ENCODE measurements at regions not wholly inside any gene's neighbourhood (a gene's known extent, or its start where the extent isn't known, plus 50 kb on each side); places are given as distances from the start of the nearest gene placed in this dataset.

- CTCF ChIA-PET = interaction anchor here (0.7 to 1.6 kb wide), 3 partner anchors 25 to 1175 kb away, joined by 3 read pairs; no protein-coding TSS in a partner anchor
- POLR2A ChIA-PET = no interaction called here
- H3K27ac ChIP-seq (ENCODE audit: insufficient read depth in 1 of 2, low read depth in 1 of 2, low read length in 2 of 2, poor library complexity in 1 of 2, severe bottlenecking in 2 of 2) = no peak overlapping the region
- no peaks in the 10 kb centered on the region for H3K36me3 ChIP-seq (ENCODE audit: control insufficient read depth in 4 of 4, insufficient read depth in 4 of 4, low read length in 3 of 4)
- 88% methylated on average over 3 of the region's 4 CpGs for WGBS (ENCODE audit: insufficient coverage)
- no peak for DNase-seq
- no peaks in the 10 kb centered on the region for H3K9me3 ChIP-seq (ENCODE audit: control extremely low read depth in 1 of 5, control insufficient read depth in 4 of 5, insufficient read depth in 2 of 5, low read depth in 1 of 5, low read length in 4 of 5)
- no peaks in the 10 kb centered on the region for H3K27me3 ChIP-seq (replicated peaks in 2 of 5; ENCODE audit: control insufficient read depth in 4 of 5, insufficient read depth in 5 of 5, low read length in 4 of 5)
- H3K4me1 ChIP-seq (ENCODE audit: control extremely low read depth in 1 of 4, control insufficient read depth in 4 of 4, insufficient read depth in 4 of 4, low read length in 3 of 4) = no peaks in the 10 kb centered on the region
- no peak overlapping the region for H3K4me3 ChIP-seq (ENCODE audit: control insufficient read depth in 1 of 7, extremely low read depth in 1 of 7, insufficient read depth in 4 of 7, low read depth in 2 of 7, low read length in 6 of 7)
Observed at GRCh38 chr15:81068516-81068915, 65.6 kb upstream of the CFAP161 start.

GRCh38 chr15:81069356-81069755 is 64.7 kb upstream of the CFAP161 start:
- H3K27me3 ChIP-seq (replicated peaks in 2 of 5; ENCODE audit: control insufficient read depth in 4 of 5, insufficient read depth in 5 of 5, low read length in 4 of 5) = no peaks in the 10 kb centered on the region
- no peaks in the 10 kb centered on the region for H3K36me3 ChIP-seq (ENCODE audit: control insufficient read depth in 4 of 4, insufficient read depth in 4 of 4, low read length in 3 of 4)
- POLR2A ChIA-PET = no interaction called here
- CTCF ChIA-PET = interaction anchor here (1.0 to 1.6 kb wide), 3 partner anchors 23 to 71 kb away, joined by 3 read pairs; no protein-coding TSS in a partner anchor
- no peak overlapping the region for H3K27ac ChIP-seq (ENCODE audit: insufficient read depth in 1 of 2, low read depth in 1 of 2, low read length in 2 of 2, poor library complexity in 1 of 2, severe bottlenecking in 2 of 2)
- 88% methylated on average over 5 of the region's 5 CpGs for WGBS (ENCODE audit: insufficient coverage)
- H3K4me3 ChIP-seq (ENCODE audit: control insufficient read depth in 1 of 7, extremely low read depth in 1 of 7, insufficient read depth in 4 of 7, low read depth in 2 of 7, low read length in 6 of 7) = no peak overlapping the region
- peak in 1 of 3 donors; percentile 23 for DNase-seq
- no peaks in the 10 kb centered on the region for H3K4me1 ChIP-seq (ENCODE audit: control extremely low read depth in 1 of 4, control insufficient read depth in 4 of 4, insufficient read depth in 4 of 4, low read length in 3 of 4)
- no peaks in the 10 kb centered on the region for H3K9me3 ChIP-seq (ENCODE audit: control extremely low read depth in 1 of 5, control insufficient read depth in 4 of 5, insufficient read depth in 2 of 5, low read depth in 1 of 5, low read length in 4 of 5)

- Histone ChIP-seq H3K27ac (ENCODE audit: insufficient read depth in 1 of 2, low read depth in 1 of 2, low read length in 2 of 2, poor library complexity in 1 of 2, severe bottlenecking in 2 of 2) (no peak overlapping the region), H3K9me3 (ENCODE audit: control extremely low read depth in 1 of 5, control insufficient read depth in 4 of 5, insufficient read depth in 2 of 5, low read depth in 1 of 5, low read length in 4 of 5) (no peaks in the 10 kb centered on the region), H3K27me3 (replicated peaks in 2 of 5; ENCODE audit: control insufficient read depth in 4 of 5, insufficient read depth in 5 of 5, low read length in 4 of 5) (no peaks in the 10 kb centered on the region), H3K4me3 (ENCODE audit: control insufficient read depth in 1 of 7, extremely low read depth in 1 of 7, insufficient read depth in 4 of 7, low read depth in 2 of 7, low read length in 6 of 7) (no peak overlapping the region), H3K36me3 (ENCODE audit: control insufficient read depth in 4 of 4, insufficient read depth in 4 of 4, low read length in 3 of 4) (no peaks in the 10 kb centered on the region), H3K4me1 (ENCODE audit: control extremely low read depth in 1 of 4, control insufficient read depth in 4 of 4, insufficient read depth in 4 of 4, low read length in 3 of 4) (no peaks in the 10 kb centered on the region)
- 91% methylated on average over 8 of the region's 11 CpGs for WGBS (ENCODE audit: insufficient coverage)
- ChIA-PET CTCF (interaction anchor here (1.0 to 1.6 kb wide), 3 partner anchors 23 to 72 kb away, joined by 3 read pairs; no protein-coding TSS in a partner anchor), POLR2A (no interaction called here)
- no peak for DNase-seq
Observed at GRCh38 chr15:81069909-81070308, 64.2 kb upstream of the CFAP161 start.

GRCh38 chr15:81071120-81071519 is 63.0 kb upstream of the CFAP161 start:
- Histone ChIP-seq H3K9me3 (ENCODE audit: control extremely low read depth in 1 of 5, control insufficient read depth in 4 of 5, insufficient read depth in 2 of 5, low read depth in 1 of 5, low read length in 4 of 5) (no peaks in the 10 kb centered on the region), H3K4me3 (ENCODE audit: control insufficient read depth in 1 of 7, extremely low read depth in 1 of 7, insufficient read depth in 4 of 7, low read depth in 2 of 7, low read length in 6 of 7) (no peak overlapping the region), H3K36me3 (ENCODE audit: control insufficient read depth in 4 of 4, insufficient read depth in 4 of 4, low read length in 3 of 4) (no peaks in the 10 kb centered on the region), H3K27me3 (replicated peaks in 2 of 5; ENCODE audit: control insufficient read depth in 4 of 5, insufficient read depth in 5 of 5, low read length in 4 of 5) (no peaks in the 10 kb centered on the region), H3K27ac (ENCODE audit: insufficient read depth in 1 of 2, low read depth in 1 of 2, low read length in 2 of 2, poor library complexity in 1 of 2, severe bottlenecking in 2 of 2) (no peak overlapping the region), H3K4me1 (ENCODE audit: control extremely low read depth in 1 of 4, control insufficient read depth in 4 of 4, insufficient read depth in 4 of 4, low read length in 3 of 4) (no peaks in the 10 kb centered on the region)
- ChIA-PET POLR2A (no interaction called here), CTCF (no interaction called here)
- WGBS (ENCODE audit: insufficient coverage) = no CpG with 5 or more reads among the region's 1 CpG
- no peak for DNase-seq

DNA sequence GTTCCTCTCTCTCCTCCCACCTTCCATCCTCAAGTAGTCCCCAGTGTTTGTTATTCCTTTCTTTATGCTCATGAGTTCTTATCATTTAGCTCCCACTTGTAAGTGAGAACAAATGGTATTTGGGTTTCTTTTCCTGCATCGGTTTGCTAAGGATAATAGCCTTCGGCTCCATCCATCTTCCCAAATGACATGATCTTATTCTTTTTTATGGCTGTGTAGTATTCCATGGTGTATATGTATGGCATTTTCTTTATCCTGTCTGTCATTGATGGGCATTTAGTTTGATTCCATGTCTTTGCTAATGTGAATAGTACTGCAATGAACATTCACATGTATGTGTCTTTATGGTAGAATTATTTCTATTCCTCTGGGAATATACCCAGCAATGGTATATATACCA is 62.4 kb upstream of the CFAP161 start:
- CTCF ChIA-PET = no interaction called here
- Histone ChIP-seq H3K4me3 (ENCODE audit: control insufficient read depth in 1 of 7, extremely low read depth in 1 of 7, insufficient read depth in 4 of 7, low read depth in 2 of 7, low read length in 6 of 7) (no peak overlapping the region), H3K4me1 (ENCODE audit: control extremely low read depth in 1 of 4, control insufficient read depth in 4 of 4, insufficient read depth in 4 of 4, low read length in 3 of 4) (no peaks in the 10 kb centered on the region), H3K27me3 (replicated peaks in 2 of 5; ENCODE audit: control insufficient read depth in 4 of 5, insufficient read depth in 5 of 5, low read length in 4 of 5) (no peaks in the 10 kb centered on the region), H3K36me3 (ENCODE audit: control insufficient read depth in 4 of 4, insufficient read depth in 4 of 4, low read length in 3 of 4) (no peaks in the 10 kb centered on the region), H3K27ac (ENCODE audit: insufficient read depth in 1 of 2, low read depth in 1 of 2, low read length in 2 of 2, poor library complexity in 1 of 2, severe bottlenecking in 2 of 2) (no peak overlapping the region), H3K9me3 (ENCODE audit: control extremely low read depth in 1 of 5, control insufficient read depth in 4 of 5, insufficient read depth in 2 of 5, low read depth in 1 of 5, low read length in 4 of 5) (no peaks in the 10 kb centered on the region)
- POLR2A ChIA-PET = no interaction called here
- DNase-seq = no peak
- WGBS (ENCODE audit: insufficient coverage) = no CpG with 5 or more reads among the region's 2 CpGs

- CTCF ChIA-PET = no interaction called here
- Histone ChIP-seq H3K27ac (ENCODE audit: insufficient read depth in 1 of 2, low read depth in 1 of 2, low read length in 2 of 2, poor library complexity in 1 of 2, severe bottlenecking in 2 of 2) (no peak overlapping the region), H3K4me3 (ENCODE audit: control insufficient read depth in 1 of 7, extremely low read depth in 1 of 7, insufficient read depth in 4 of 7, low read depth in 2 of 7, low read length in 6 of 7) (no peak overlapping the region), H3K36me3 (ENCODE audit: control insufficient read depth in 4 of 4, insufficient read depth in 4 of 4, low read length in 3 of 4) (no peaks in the 10 kb centered on the region), H3K4me1 (ENCODE audit: control extremely low read depth in 1 of 4, control insufficient read depth in 4 of 4, insufficient read depth in 4 of 4, low read length in 3 of 4) (no peaks in the 10 kb centered on the region), H3K27me3 (replicated peaks in 2 of 5; ENCODE audit: control insufficient read depth in 4 of 5, insufficient read depth in 5 of 5, low read length in 4 of 5) (no peaks in the 10 kb centered on the region), H3K9me3 (ENCODE audit: control extremely low read depth in 1 of 5, control insufficient read depth in 4 of 5, insufficient read depth in 2 of 5, low read depth in 1 of 5, low read length in 4 of 5) (no peaks in the 10 kb centered on the region)
- POLR2A ChIA-PET = no interaction called here
- WGBS (ENCODE audit: insufficient coverage) = 100% methylated on average over 4 of the region's 5 CpGs
- DNase-seq = no peak
Observed at GRCh38 chr15:81072551-81072950, 61.5 kb upstream of the CFAP161 start.

GRCh38 chr15:81073801-81074200 is 60.3 kb upstream of the CFAP161 start:
- no peak for DNase-seq
- POLR2A ChIA-PET = no interaction called here
- Histone ChIP-seq H3K4me3 (ENCODE audit: control insufficient read depth in 1 of 7, extremely low read depth in 1 of 7, insufficient read depth in 4 of 7, low read depth in 2 of 7, low read length in 6 of 7) (no peak overlapping the region), H3K27me3 (replicated peaks in 2 of 5; ENCODE audit: control insufficient read depth in 4 of 5, insufficient read depth in 5 of 5, low read length in 4 of 5) (no peaks in the 10 kb centered on the region), H3K36me3 (ENCODE audit: control insufficient read depth in 4 of 4, insufficient read depth in 4 of 4, low read length in 3 of 4) (no peaks in the 10 kb centered on the region), H3K9me3 (ENCODE audit: control extremely low read depth in 1 of 5, control insufficient read depth in 4 of 5, insufficient read depth in 2 of 5, low read depth in 1 of 5, low read length in 4 of 5) (no peaks in the 10 kb centered on the region), H3K27ac (ENCODE audit: insufficient read depth in 1 of 2, low read depth in 1 of 2, low read length in 2 of 2, poor library complexity in 1 of 2, severe bottlenecking in 2 of 2) (no peak overlapping the region), H3K4me1 (ENCODE audit: control extremely low read depth in 1 of 4, control insufficient read depth in 4 of 4, insufficient read depth in 4 of 4, low read length in 3 of 4) (no peaks in the 10 kb centered on the region)
- CTCF ChIA-PET = interaction anchor here (1.0 kb wide), 1 partner anchor 33 kb away, joined by 3 read pairs; no protein-coding TSS in a partner anchor
- WGBS (ENCODE audit: insufficient coverage) = 90% methylated on average over 1 of the region's 1 CpG

All from common myeloid progenitor, CD34-positive (primary cell).